ENCODE measurements at regions not wholly inside any gene's neighbourhood (a gene's known extent, or its start where the extent isn't known, plus 50 kb on each side); places are given as distances from the start of the nearest gene placed in this dataset.

DNA sequence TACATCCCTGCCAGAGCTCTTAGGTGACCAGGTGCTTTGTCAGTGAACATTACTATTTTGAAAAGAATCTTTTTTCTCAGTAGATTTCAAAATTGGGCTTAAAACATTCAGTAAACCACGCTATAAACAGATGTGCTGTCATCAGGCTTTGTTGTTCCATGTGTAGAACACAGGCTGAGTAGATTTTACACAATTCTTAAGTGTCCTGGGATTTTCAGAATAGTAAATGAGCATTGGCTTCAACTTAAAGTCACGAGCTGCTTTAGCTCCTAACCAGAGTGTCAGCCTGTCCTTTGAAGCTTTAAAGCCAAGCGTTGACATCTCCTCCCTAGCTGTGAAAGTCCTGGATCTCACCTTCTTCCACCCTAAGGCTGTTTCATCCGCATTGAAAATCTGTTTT is 83.6 kb downstream of the CARTPT start:
- no peak for DNase-seq (ENCODE audit: low spot score)
- Histone ChIP-seq H3K4me3 (ENCODE audit: low read length in 2 of 2) (no peak overlapping the region), H3K4me1 (ENCODE audit: control insufficient read depth in 2 of 2, insufficient read depth in 1 of 2, low read depth in 1 of 2, low read length in 2 of 2) (peaks cover 1 to 4% of the 10 kb centered on the region in 2 donors), H4K91ac (ENCODE audit: low read depth, low read length, poor library complexity) (no peak overlapping the region), H2AFZ (ENCODE audit: low read length) (no peak overlapping the region), H3K9me3 (replicated peaks in 1 of 2; ENCODE audit: control insufficient read depth in 2 of 2, insufficient read depth in 1 of 2, low read depth in 1 of 2, low read length in 2 of 2) (no peaks in the 10 kb centered on the region), H3K36me3 (replicated peaks in 1 of 2; ENCODE audit: control insufficient read depth in 2 of 2, insufficient read depth in 2 of 2, low read length in 2 of 2) (no peaks in the 10 kb centered on the region), H3K27me3 (ENCODE audit: control insufficient read depth in 3 of 3, insufficient read depth in 3 of 3, low read depth in 1 of 3, low read length in 3 of 3) (no peaks in the 10 kb centered on the region), H2BK120ac (ENCODE audit: low read depth, low read length) (no peak overlapping the region), H3K18ac (ENCODE audit: low read length) (no peak overlapping the region), H3K4me2 (ENCODE audit: insufficient read depth, low read length, poor library complexity, severe bottlenecking) (no peak overlapping the region), H3K9ac (ENCODE audit: low read depth, low read length, poor library complexity) (no peak overlapping the region), H3K27ac (replicated peaks; ENCODE audit: low read length) (no peak overlapping the region), H3K14ac (ENCODE audit: low read length) (no peak overlapping the region), H2BK12ac (ENCODE audit: low read length) (no peak overlapping the region), H3K4ac (ENCODE audit: low read length) (no peak overlapping the region), H2BK15ac (ENCODE audit: low read length) (no peak overlapping the region), H3K79me1 (ENCODE audit: low read depth, low read length) (no peaks in the 10 kb centered on the region), H4K8ac (ENCODE audit: low read depth, low read length) (no peak overlapping the region), H3K23ac (ENCODE audit: low read depth, low read length, poor library complexity) (no peak overlapping the region), H2AK5ac (ENCODE audit: low read depth, low read length) (no peak overlapping the region), H2BK5ac (ENCODE audit: low read length) (no peak overlapping the region)
- WGBS, 2 donors (ENCODE audit: extremely low coverage in 2 of 2, insufficient read length in 2 of 2, insufficient replicate concordance in 1 of 2), result no CpG with 5 or more reads among the region's 4 CpGs

GRCh38 chr5:71806711-71807110 is 87.6 kb downstream of the CARTPT start:
- H3K4me1 ChIP-seq (ENCODE audit: control insufficient read depth in 2 of 2, insufficient read depth in 1 of 2, low read depth in 1 of 2, low read length in 2 of 2), result peaks cover 15 to 17% of the 10 kb centered on the region in 2 donors
- H4K91ac ChIP-seq (ENCODE audit: low read depth, low read length, poor library complexity), result no peak overlapping the region
- no peak overlapping the region for H2BK15ac ChIP-seq (ENCODE audit: low read length)
- no peaks in the 10 kb centered on the region for H3K79me1 ChIP-seq (ENCODE audit: low read depth, low read length)
- H3K14ac ChIP-seq (ENCODE audit: low read length), result no peak overlapping the region
- H2BK12ac ChIP-seq (ENCODE audit: low read length), result no peak overlapping the region
- no peak overlapping the region for H2AK5ac ChIP-seq (ENCODE audit: low read depth, low read length)
- H3K9me3 ChIP-seq (replicated peaks in 1 of 2; ENCODE audit: control insufficient read depth in 2 of 2, insufficient read depth in 1 of 2, low read depth in 1 of 2, low read length in 2 of 2), result no peaks in the 10 kb centered on the region
- no peak overlapping the region for H3K4me3 ChIP-seq (ENCODE audit: low read length in 2 of 2)
- H3K9ac ChIP-seq (ENCODE audit: low read depth, low read length, poor library complexity), result no peak overlapping the region
- no peak overlapping the region for H3K18ac ChIP-seq (ENCODE audit: low read length)
- no peak overlapping the region for H2BK5ac ChIP-seq (ENCODE audit: low read length)
- no peaks in the 10 kb centered on the region for H3K27me3 ChIP-seq (ENCODE audit: control insufficient read depth in 3 of 3, insufficient read depth in 3 of 3, low read depth in 1 of 3, low read length in 3 of 3)
- no peak overlapping the region for H2BK120ac ChIP-seq (ENCODE audit: low read depth, low read length)
- no peak overlapping the region for H3K23ac ChIP-seq (ENCODE audit: low read depth, low read length, poor library complexity)
- H3K36me3 ChIP-seq (replicated peaks in 1 of 2; ENCODE audit: control insufficient read depth in 2 of 2, insufficient read depth in 2 of 2, low read length in 2 of 2), result no peaks in the 10 kb centered on the region
- no peak overlapping the region for H2AFZ ChIP-seq (ENCODE audit: low read length)
- no peak overlapping the region for H3K27ac ChIP-seq (replicated peaks; ENCODE audit: low read length)
- DNase-seq (ENCODE audit: low spot score), result no peak
- H3K4me2 ChIP-seq (ENCODE audit: insufficient read depth, low read length, poor library complexity, severe bottlenecking), result no peak overlapping the region
- H3K4ac ChIP-seq (ENCODE audit: low read length), result no peak overlapping the region
- H4K8ac ChIP-seq (ENCODE audit: low read depth, low read length), result no peak overlapping the region
- WGBS, 2 donors (ENCODE audit: extremely low coverage in 2 of 2, insufficient read length in 2 of 2, insufficient replicate concordance in 1 of 2), result no CpG with 5 or more reads among the region's 1 CpG

- H3K14ac ChIP-seq (ENCODE audit: low read length), result no peak overlapping the region
- H3K79me1 ChIP-seq (ENCODE audit: low read depth, low read length), result no peaks in the 10 kb centered on the region
- no peak overlapping the region for H3K27ac ChIP-seq (replicated peaks; ENCODE audit: low read length)
- no peak overlapping the region for H4K8ac ChIP-seq (ENCODE audit: low read depth, low read length)
- H2AK5ac ChIP-seq (ENCODE audit: low read depth, low read length), result no peak overlapping the region
- no peak overlapping the region for H2BK5ac ChIP-seq (ENCODE audit: low read length)
- H3K9ac ChIP-seq (ENCODE audit: low read depth, low read length, poor library complexity), result no peak overlapping the region
- peaks cover 15 to 17% of the 10 kb centered on the region in 2 donors for H3K4me1 ChIP-seq (ENCODE audit: control insufficient read depth in 2 of 2, insufficient read depth in 1 of 2, low read depth in 1 of 2, low read length in 2 of 2)
- H2BK15ac ChIP-seq (ENCODE audit: low read length), result no peak overlapping the region
- H3K36me3 ChIP-seq (replicated peaks in 1 of 2; ENCODE audit: control insufficient read depth in 2 of 2, insufficient read depth in 2 of 2, low read length in 2 of 2), result no peaks in the 10 kb centered on the region
- no peak overlapping the region for H2AFZ ChIP-seq (ENCODE audit: low read length)
- no peak overlapping the region for H3K4ac ChIP-seq (ENCODE audit: low read length)
- H3K4me3 ChIP-seq (ENCODE audit: low read length in 2 of 2), result no peak overlapping the region
- no peaks in the 10 kb centered on the region for H3K27me3 ChIP-seq (ENCODE audit: control insufficient read depth in 3 of 3, insufficient read depth in 3 of 3, low read depth in 1 of 3, low read length in 3 of 3)
- H2BK12ac ChIP-seq (ENCODE audit: low read length), result no peak overlapping the region
- no peak overlapping the region for H3K4me2 ChIP-seq (ENCODE audit: insufficient read depth, low read length, poor library complexity, severe bottlenecking)
- H3K23ac ChIP-seq (ENCODE audit: low read depth, low read length, poor library complexity), result no peak overlapping the region
- no peak overlapping the region for H2BK120ac ChIP-seq (ENCODE audit: low read depth, low read length)
- no peak for DNase-seq (ENCODE audit: low spot score)
- H4K91ac ChIP-seq (ENCODE audit: low read depth, low read length, poor library complexity), result no peak overlapping the region
- no peaks in the 10 kb centered on the region for H3K9me3 ChIP-seq (replicated peaks in 1 of 2; ENCODE audit: control insufficient read depth in 2 of 2, insufficient read depth in 1 of 2, low read depth in 1 of 2, low read length in 2 of 2)
- H3K18ac ChIP-seq (ENCODE audit: low read length), result no peak overlapping the region
- WGBS, 2 donors (ENCODE audit: extremely low coverage in 2 of 2, insufficient read length in 2 of 2, insufficient replicate concordance in 1 of 2), result no CpG with 5 or more reads among the region's 4 CpGs
Observed at GRCh38 chr5:71807909-71808308, 88.8 kb downstream of the CARTPT start.

- whole genome bisulfite sequencing, 2 donors (ENCODE audit: extremely low coverage in 2 of 2, insufficient read length in 2 of 2, insufficient replicate concordance in 1 of 2), result no CpG with 5 or more reads among the region's 2 CpGs
- Histone ChIP-seq H4K8ac (ENCODE audit: low read depth, low read length) (no peak overlapping the region), H2BK12ac (ENCODE audit: low read length) (no peak overlapping the region), H3K9ac (ENCODE audit: low read depth, low read length, poor library complexity) (no peak overlapping the region), H3K4me3 (ENCODE audit: low read length in 2 of 2) (no peak overlapping the region), H3K79me1 (ENCODE audit: low read depth, low read length) (no peaks in the 10 kb centered on the region), H3K4me2 (ENCODE audit: insufficient read depth, low read length, poor library complexity, severe bottlenecking) (no peak overlapping the region), H3K27ac (replicated peaks; ENCODE audit: low read length) (no peak overlapping the region), H3K4ac (ENCODE audit: low read length) (no peak overlapping the region), H3K4me1 (ENCODE audit: control insufficient read depth in 2 of 2, insufficient read depth in 1 of 2, low read depth in 1 of 2, low read length in 2 of 2) (peaks cover 15 to 17% of the 10 kb centered on the region in 2 donors), H2AFZ (ENCODE audit: low read length) (peak overlapping the region; percentile 73), H3K14ac (ENCODE audit: low read length) (no peak overlapping the region), H2BK5ac (ENCODE audit: low read length) (no peak overlapping the region), H2AK5ac (ENCODE audit: low read depth, low read length) (no peak overlapping the region), H3K36me3 (replicated peaks in 1 of 2; ENCODE audit: control insufficient read depth in 2 of 2, insufficient read depth in 2 of 2, low read length in 2 of 2) (no peaks in the 10 kb centered on the region), H3K9me3 (replicated peaks in 1 of 2; ENCODE audit: control insufficient read depth in 2 of 2, insufficient read depth in 1 of 2, low read depth in 1 of 2, low read length in 2 of 2) (no peaks in the 10 kb centered on the region), H4K91ac (ENCODE audit: low read depth, low read length, poor library complexity) (no peak overlapping the region), H3K18ac (ENCODE audit: low read length) (no peak overlapping the region), H2BK120ac (ENCODE audit: low read depth, low read length) (no peak overlapping the region), H2BK15ac (ENCODE audit: low read length) (no peak overlapping the region), H3K27me3 (ENCODE audit: control insufficient read depth in 3 of 3, insufficient read depth in 3 of 3, low read depth in 1 of 3, low read length in 3 of 3) (no peaks in the 10 kb centered on the region), H3K23ac (ENCODE audit: low read depth, low read length, poor library complexity) (no peak overlapping the region)
- no peak for DNase-seq (ENCODE audit: low spot score)
Observed at GRCh38 chr5:71809446-71809845, 90.4 kb downstream of the CARTPT start.
